Tibial nerve (tissue), 4 donors: ENCODE measurements at regions not wholly inside any gene's neighbourhood (a gene's known extent, or its start where the extent isn't known, plus 50 kb on each side); places are given as distances from the start of the nearest gene placed in this dataset.

Source experiments
- CTCF ChIP-seq, 5 experiments: fragments of 200-600 bp in 3 of 5; fragments of 450-650 bp in 2 of 5; sonication (generic) in 3 of 5; IDR thresholded peaks; one replicate each; pipeline ENCODE4 v1.5.1; 2016 to 2019; ENCODE audit warnings: antibody characterized with exemption in 5 of 5, mild to moderate bottlenecking in 3 of 5, moderate library complexity in 2 of 5
- EP300 ChIP-seq, 2 donors: sonication (generic); formaldehyde crosslinking; IDR thresholded peaks; one replicate each; pipeline ENCODE4 v1.6.1; 2017; ENCODE audit warnings: antibody characterized with exemption in 2 of 2, mild to moderate bottlenecking in 1 of 2
- POLR2A ChIP-seq, 2 donors: fragments of 450-650 bp; IDR thresholded peaks; one replicate each; pipeline ENCODE4 v1.6.1; 2017; ENCODE audit warnings: antibody characterized with exemption in 2 of 2, mild to moderate bottlenecking in 2 of 2, moderate library complexity in 2 of 2

- TF ChIP-seq POLR2A (IDR thresholded peaks at IDR 0.05) (no peak), CTCF (IDR thresholded peaks at IDR 0.05) (no peak), EP300 (IDR thresholded peaks at IDR 0.05) (no peak)
Measured at GRCh38 chr5:159403906-159404681, 73.8 kb upstream of the IL12B start.
